GM21723 (cell line): ENCODE measurements at regions not wholly inside any gene's neighbourhood (a gene's known extent, or its start where the extent isn't known, plus 50 kb on each side); places are given as distances from the start of the nearest gene placed in this dataset.
A peak's percentile ranks its signal among the peaks of the same experiment; 100 is the strongest.

Experiments used
- ATAC-seq: cut with Tn5 transposase; IDR thresholded peaks from one replicate; pipeline ENCODE4 v1.9.1; 2021; ENCODE audit warnings: mild to moderate bottlenecking, moderate library complexity; ENCODE audit not compliant: unreplicated experiment

DNA sequence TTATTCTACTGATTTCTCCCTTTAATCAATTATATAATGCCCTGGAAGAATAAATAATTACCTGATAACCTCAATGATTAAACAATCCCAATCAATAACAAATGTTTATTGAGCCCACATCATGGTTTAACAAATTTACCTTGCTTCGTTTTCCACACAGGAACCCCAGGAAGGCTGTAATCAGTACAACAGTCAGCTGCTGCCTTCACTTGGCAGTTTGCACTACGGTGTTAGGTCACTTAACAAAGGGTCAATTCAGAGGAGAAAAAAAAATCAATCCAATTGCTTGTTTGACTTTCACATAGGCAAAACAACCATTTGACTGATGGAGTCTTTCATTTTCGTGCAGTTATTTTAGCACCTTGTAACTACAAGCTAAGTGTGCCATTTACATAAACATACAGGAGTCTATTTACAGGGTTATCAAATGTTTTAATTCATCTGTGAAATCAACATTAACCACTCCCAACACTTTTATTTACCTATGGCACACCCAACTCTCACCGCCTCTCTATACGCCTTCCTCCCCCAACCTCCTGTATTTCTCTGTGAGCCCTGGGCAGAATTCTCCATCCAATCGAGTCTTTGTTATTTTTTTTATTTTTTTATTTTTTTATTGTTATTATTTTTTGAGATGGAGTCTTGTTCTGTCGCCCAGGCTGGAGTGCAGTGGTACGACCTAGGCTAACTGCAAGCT is 140.4 kb upstream of the TAB2 start:
- ATAC-seq: no peak

DNA sequence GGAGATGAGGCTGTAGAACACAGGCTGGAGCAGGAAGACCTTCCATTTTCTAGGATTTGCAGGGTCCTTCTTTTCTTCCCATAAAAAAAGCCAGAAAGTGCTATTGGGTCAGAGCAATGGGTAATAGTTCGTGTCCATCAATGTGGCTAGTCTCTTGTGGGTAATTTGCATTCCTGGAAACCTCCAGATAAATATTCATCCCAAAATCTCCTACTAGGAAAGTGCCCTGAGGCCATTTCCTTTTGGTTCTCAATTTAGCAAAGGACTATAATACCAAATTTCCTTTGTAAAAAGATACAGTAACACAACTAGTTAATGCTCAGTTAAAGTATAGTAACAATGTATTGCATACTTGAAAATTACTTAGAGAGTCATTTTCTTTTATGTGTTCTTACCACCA is 138.1 kb upstream of the TAB2 start:
- no peak for ATAC-seq

DNA sequence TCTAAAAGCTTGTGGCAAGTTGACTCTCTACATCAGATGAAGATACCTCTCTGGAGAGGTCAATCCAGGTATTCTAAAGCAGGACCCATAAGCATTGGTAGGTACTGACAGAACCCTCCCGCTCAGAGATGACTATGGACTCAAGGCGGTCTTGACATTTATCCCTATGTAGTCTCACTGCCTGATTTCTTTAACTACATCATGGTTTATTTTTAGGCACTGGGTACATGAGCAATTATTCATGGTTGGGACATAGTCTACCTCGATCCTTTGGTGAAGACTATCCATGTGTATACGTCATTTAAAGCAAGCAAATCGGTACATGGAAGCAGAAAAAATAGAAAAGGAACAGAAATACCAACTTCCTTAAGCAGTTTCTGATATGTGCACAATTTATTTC is 136.2 kb upstream of the TAB2 start:
- ATAC-seq: no peak

DNA sequence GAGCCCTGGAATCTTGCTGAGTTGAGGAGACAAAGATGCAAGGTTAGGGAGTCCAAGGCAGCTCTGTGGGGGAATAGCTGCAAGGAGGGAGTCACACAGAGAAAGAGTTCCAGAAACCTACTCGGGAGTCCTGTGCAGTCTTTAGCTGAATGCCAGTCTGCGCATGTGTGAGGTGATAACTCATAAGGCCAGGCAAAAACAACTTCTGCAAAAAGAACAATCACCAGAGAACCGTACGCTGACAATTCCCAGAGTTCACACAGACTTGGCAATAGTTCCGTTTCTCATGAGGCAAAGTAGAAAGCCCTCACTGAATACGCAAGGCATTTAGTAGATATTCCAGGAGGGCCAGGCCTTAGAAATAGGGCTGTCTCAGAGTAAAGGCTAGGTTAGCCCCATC is 135.2 kb upstream of the TAB2 start:
- no peak for ATAC-seq

DNA sequence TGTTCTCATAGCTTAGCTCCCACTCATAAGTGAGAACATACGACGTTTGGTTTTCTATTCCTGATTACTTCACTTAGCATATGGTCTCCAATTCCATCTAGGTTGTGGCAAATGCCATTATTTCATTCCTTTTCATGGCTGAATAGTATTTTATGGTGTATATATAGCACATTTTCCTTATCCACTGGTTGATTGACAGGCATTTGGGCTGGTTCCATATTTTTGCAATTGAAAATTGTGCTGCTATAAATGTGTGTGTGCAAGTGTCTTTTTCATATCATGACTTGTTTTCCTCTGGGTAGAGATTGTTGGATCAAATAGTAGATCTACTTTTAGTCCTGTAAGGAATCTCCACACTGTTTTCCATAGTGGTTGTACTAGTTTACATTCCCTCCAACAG is 133.0 kb upstream of the TAB2 start:
- no peak for ATAC-seq

DNA sequence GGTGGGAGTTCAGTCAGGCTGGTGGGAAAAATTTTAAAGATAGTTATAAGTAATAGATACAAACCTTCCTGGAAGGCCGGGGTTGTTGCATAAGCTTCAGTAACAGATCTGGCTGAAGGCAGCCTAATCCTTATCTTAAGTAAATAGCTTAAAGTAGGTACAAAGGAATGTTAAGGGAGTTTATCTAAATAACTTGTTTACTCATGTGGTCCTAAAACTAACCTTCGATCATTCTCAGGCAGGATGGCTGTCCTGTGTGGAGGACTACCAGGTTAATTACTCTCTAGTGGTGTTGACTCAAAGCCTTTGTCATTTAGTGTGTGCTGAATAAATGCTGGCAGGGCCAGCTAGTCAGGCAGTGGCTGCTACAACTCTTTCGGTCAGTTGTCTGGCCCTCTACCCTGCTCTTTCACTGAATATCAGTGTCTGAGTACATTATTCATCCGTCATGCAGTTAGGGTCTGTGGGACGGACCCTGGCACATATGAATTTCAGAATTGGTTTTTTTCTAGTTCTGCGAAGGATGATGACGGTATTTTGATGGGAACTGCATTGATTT is 131.6 kb upstream of the TAB2 start:
- ATAC-seq: no peak

DNA sequence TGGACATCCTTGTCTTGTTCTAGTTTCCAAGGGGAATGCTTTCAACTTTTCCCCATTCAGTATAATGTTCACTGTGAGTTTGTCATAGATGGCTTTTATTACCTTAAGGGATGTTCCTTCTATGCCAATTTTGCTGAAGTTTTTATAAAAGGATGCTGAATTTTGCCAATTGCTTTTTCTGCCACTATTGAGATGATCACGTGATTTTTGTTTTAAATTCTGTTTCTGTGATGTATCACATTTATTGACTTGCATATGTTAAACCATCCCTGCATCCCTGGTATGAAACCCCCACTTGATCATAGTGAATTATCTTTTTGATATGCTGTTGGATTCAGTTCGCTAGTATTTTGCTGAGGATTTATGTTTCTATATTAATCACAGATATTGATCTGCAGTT is 130.6 kb upstream of the TAB2 start:
- no peak for ATAC-seq

DNA sequence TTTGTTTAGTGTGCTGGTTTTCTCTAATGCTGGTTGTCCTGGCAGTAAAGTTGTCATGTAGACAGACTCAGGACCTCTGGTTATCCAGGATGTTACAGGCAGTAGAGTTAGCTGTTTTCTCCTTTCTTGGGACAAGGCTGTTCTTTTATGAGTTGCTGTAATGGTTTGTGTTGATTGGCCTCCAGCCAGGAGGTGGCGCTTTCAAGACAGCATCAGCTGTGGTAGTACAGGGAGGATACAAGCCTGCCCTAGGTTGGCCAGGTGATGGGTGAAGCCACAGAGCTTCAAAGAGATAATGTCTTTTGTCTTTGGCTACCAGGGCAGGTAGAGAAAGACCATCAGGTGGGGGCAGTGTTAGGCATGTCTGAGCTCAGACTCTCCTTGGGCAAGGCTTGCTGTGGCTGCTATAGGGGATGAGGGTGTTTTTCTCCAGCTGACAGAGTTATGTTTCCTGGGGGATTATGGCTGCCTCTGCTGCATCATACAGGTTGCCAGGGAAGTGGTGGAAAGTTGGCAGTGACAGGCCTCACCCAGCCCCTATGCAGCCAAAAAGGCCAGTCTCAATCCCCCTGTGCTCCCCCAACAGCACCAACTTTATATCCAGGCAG is 127.2 kb upstream of the TAB2 start:
- ATAC-seq: no peak

DNA sequence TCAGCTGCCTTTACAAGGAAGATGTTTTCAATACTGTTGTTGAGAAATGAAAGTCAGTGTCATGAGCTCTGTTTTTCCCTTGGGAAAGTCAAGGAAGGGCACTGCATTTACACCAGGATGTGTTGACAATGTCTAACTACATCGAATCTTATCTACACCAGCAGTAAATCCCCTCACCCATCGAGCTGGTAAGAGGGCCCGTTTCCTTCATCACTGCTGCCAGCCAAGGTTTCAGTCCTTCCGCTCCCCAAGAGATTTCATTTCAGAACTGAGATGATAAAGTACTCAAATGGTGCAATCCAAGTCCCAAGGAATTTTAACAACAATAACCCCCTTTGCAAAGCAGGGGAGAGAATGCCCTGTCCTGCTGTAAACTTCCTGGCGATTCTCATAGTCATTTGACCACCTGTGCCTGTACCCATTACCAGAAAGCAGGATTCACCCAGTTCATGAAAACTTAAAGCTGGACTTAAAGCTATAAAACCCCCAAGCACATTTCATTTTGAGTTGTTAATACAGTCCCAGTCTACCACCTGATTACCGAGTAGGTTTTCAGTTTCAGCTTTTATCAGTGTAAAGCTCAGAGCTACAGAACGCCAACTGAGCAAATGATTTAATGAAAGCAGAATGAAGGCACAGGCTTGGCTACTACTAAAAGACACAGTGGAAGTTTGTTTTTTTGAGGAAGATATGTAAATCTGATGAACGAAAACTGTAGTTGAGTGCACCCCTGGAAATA is 122.5 kb upstream of the TAB2 start:
- no peak for ATAC-seq

DNA sequence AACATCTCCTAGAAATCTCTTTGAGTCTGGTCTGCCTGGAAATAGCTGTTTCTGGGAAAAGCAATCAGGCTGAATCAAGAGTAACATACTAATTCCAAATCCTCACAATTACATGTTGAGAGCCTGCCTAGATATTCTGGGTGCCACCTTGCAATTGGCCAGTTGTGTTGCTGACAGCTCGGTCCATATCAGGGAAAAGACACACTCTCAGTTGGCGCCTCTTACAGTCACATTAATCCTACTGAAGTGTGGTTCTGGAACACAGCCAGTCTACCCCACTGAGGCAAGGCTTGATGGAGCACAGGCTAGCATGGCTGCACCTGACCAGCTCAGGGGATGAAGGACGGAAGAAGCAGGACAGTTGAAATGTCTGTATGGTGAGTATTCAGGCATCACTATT is 121.4 kb upstream of the TAB2 start:
- ATAC-seq: no peak

DNA sequence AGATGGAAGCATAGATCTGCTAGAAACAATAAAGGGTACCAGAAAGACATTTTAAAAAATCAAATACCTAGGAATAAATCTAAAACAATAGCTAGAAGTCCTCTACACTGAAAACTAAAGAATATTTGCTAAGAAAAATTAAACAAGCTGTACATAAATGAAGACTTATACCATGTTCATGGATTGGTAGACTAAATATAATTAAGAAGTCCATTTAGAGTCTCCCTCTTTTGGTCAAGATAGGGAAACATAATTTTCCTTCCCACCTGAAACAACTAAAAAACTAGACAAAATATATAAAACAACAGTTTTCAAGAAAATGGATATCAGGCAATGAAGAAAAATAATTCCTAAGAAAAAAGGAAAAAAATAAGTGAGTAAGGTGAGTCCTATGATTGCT is 120.0 kb upstream of the TAB2 start:
- ATAC-seq: no peak

DNA sequence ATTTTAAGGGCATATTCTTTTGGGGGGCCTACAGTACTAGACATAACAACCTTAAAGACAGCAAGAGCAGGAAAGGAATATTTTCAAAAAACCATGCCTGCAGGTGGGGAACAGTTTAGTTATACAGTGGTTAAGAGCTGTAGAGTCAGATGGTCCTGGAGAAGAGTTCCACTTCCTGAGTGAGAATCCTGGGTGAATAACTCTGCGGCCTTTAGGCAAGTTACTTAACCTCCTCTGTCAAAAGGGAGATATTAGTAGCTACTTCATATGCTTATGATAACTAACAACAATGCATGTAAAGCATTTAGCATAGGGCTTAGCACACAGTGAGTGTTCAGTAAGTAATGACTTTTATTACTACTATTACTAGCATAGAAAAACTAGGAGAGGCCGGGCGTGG is 119.2 kb upstream of the TAB2 start:
- no peak for ATAC-seq

DNA sequence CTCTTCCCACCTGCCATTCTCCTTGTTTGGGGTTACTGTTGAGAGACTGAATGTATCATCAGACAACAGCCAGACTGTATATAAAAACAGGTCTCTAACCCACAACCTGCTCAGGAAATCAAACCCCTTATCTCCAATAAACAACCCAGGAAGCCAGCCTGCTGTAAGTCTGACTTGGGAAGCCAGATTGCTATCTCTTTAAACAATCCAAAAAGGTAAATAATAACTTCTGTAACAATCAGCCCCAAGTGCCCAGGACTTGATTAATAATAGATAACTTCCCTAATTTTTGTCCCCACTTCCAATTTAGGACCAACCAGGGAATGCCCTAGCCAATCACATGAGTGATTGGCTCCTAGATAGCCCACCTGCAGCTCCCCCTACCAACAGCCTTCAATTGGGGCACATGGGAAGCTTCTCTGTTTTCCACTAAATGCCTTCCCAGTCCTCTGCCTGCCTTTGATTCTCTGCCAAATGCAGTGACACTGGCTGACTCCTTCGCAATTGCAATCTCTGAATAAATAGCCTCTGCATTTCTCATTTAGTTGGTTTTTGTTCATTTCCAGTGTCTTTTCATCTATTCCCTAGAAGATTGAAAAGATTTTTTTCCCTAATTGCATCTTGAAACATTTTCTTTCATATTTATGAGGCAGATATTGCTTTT is 117.1 kb upstream of the TAB2 start:
- ATAC-seq: no peak

DNA sequence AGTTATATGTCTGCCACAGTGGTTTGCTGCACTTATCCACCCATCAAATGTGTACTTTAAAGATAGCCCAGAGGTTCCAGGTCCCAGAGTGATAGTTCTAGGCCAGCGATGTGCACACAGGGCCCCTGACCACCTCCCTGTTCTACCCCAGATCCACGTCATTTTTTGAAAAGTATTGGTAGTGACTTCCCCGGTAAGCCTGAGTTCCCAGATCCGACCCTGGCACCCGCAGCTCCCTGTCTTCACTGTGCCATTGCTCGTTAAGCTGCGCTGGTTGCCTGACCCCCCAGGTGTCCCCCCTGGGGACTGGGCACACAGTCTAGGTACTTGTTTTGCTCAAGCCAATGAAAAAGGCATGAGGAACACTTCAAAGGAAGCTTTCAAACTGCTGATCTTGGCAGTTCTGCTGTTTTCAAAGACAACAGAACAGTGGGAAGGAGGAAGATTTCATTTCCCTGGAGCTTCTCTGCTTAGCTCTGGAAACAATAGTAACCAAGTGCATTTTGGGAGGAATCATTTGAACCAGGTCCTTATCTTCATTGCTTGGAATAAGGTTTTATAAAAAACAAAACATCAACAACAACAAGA is 116.3 kb upstream of the TAB2 start:
- no peak for ATAC-seq

DNA sequence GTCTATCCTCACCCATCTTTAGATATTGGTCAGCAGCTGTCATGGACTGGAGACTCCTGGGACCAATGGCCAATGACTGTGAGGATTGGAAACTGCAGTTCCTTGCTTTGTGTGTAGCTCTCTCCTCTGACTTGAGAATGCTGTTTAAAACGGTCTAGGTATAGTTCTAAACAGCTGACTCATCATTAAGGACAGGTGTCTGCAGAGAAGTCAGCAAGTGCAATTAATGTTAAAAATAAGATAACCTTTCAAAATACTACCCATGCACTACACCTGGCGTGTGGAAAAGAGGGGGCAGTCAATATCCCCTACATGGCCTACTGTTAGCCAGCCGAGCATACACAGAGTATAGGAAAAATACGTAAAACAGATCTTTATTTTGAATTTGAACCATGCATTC is 115.4 kb upstream of the TAB2 start:
- ATAC-seq: no peak

DNA sequence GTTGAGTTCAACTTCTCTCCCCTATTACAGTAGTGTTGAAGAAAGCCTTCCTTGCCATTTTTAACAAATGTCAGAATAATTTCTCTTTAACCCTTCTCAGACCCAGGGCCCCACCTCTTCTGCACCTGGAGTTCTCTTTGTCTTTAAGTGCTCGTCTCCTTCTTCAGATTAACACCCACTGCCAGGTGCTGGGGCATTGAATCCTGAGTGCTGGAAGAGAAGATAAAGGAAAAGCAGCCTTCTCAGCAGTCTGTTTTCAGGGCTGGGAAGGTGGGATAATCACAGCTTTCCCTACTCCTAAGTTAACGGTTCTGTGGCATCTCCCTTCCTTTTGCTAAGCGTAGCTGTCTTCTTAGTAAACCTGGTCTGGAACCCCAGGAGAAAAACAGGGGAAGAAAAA is 114.6 kb upstream of the TAB2 start:
- no peak for ATAC-seq

DNA sequence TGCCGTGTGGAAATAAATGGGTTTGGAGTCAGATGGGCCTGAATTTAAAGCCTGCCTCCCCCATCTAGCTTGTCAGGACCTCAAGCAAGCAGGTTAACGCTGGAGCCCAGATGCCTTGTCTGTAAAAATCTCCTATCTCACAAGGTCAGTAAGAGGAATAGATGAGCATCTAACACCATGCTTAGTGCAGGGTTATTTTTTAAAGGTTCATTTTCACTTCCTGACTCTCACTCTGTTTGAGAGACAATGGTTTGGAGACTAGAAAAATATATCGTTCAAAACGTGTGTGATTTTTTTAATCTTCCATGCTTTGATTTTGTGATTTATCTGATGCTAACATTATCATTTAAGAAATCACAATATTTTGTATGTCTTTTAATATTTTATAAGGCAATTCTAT is 114.0 kb upstream of the TAB2 start:
- no peak for ATAC-seq

DNA sequence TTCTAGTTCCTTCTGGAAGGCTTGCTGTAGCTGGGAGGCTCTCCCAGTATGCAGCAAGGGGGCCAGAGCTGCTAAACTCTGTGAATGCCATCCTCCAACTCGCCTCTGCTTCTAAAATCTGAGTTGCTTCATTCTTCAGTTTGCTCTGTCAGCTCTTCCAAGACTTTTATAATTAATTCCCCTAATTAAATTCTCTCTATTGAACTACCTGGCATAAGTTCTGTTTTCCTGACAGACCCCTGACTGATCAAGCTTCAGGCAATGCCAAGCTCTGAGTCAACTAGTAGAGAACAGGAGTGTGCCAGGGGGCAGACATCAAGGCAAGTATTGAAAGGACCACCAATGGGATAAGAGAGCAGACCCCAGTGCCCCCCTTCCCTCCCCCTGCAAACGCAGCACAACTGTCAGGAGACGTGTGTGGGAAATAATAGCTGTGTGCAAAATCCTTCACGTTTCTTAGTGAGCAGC is 109.3 kb upstream of the TAB2 start:
- ATAC-seq: no peak

DNA sequence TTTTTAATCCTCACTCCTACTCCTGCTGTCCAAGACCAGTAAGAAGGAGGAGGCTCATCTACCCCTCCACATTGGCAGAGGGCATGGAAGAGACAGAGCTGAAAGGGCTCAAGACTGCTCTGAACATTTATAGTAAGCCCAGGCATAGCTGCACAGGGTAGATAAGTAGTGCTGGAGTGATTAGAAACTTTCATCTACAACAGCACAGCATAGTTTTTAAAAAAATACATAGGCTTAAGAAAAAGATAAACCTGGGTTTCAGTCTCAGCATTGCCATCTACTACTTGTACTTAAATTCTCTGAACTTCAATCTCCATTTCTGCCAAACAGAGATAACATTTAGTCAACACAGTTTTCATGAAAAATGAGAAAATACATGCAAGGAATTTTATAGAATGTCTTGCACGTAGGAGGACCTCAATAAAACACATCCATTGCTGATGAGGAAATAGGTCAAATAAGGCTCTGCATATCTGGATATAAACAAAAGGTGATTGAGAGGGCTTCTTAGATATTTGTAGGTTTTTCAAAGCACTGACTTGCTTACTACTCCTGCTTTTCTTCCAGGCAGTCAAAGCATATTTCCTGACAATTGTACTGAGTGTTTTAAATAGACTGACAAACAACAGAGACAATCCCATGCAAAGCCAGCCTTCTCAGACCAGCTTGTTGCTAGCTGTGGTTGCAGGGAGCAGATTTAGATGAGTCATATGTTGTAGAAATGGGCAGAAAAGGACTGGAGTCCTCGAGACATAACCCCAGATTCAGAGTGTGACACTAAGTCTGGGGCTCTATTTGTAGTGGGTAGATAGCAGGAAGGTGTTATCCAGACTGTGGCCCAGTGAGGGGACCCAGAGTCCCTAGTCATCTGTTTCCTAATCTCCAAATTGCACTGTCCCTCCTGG is 107.4 kb upstream of the TAB2 start:
- peak; percentile 37 for ATAC-seq

DNA sequence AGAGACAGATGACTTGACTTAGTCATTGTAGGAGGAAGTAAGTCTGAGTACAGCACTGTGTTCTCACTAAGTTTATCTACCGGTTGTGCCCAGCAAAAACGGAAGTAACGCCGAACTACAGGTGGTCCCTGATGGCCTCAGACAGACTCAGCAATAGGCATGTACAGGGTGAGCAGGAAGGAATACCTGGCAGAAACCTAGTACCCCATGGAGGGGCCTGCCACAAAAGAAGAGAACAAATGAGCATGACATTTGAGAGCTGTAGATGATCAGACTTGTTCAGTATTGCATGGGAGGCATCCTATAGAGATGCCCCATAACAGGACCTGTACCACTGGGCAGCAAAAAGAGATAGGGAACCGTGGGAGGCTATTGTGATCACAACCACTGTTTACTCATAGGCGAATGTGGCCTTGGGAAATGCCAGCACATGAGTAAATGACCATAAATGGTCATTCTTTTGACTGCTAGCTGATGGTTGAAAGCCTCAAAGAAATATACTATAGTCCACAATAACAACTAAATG is 106.4 kb upstream of the TAB2 start:
- peak; percentile 64 for ATAC-seq
